SK-N-SH (cell line): ENCODE measurements at regions not wholly inside any gene's neighbourhood (a gene's known extent, or its start where the extent isn't known, plus 50 kb on each side); places are given as distances from the start of the nearest gene placed in this dataset.
A peak's percentile ranks its signal among the peaks of the same experiment; 100 is the strongest.

ENCODE experiments used
- CTCF ChIA-PET: fragments of 300-600, 350-600 bp; formaldehyde crosslinking; extraction: SDS; loops from one replicate; lab custom pipeline; 2021; lab: Yijun Ruan, JAX
- POLR2A ChIA-PET: fragments of 350-600 bp; sonication (Branson Sonifier 250); formaldehyde crosslinking; extraction: SDS; loops from one replicate; lab custom pipeline; 2020; ENCODE audit warnings: antibody characterized with exemption, inconsistent platforms; lab: Yijun Ruan, JAX
- DNase-seq: peaks from one replicate; pipeline ENCODE4 v3.0.0; 2012
- H2AFZ ChIP-seq: fragments of 200-600 bp; sonication (generic); 2 replicates; pipeline ENCODE4 v1.8.1; 2016; ENCODE audit warnings: antibody characterized with exemption, mild to moderate bottlenecking, low read depth
- H3F3A ChIP-seq: fragments of 200-600 bp; sonication (generic); replicated peaks from 2 replicates; pipeline ENCODE3; 2016; ENCODE audit warnings: antibody characterized with exemption, mild to moderate bottlenecking; ENCODE audit not compliant: insufficient read depth
- H3K27ac ChIP-seq, 2 experiments: fragments of 200-500 bp in 1 of 2; fragments of 200-600 bp in 1 of 2; sonication (Bioruptor generic) in 1 of 2; sonication (generic), shearing (Covaris generic) in 1 of 2; 2 replicates each; pipeline versions ENCODE4 v1.5.1 to v1.6.1; 2014 to 2016; ENCODE audit warnings: low read depth in 2 of 2, inconsistent platforms in 1 of 2, low read length in 1 of 2, mild to moderate bottlenecking in 1 of 2, mixed read lengths in 1 of 2
- H3K27me3 ChIP-seq: fragments of 200-600 bp; sonication (generic), shearing (Covaris generic); 2 replicates; pipeline ENCODE4 v1.6.1; 2016; ENCODE audit warnings: mixed run types; ENCODE audit not compliant: insufficient read depth
- H3K36me3 ChIP-seq, 2 experiments: fragments of 200-500 bp in 1 of 2; fragments of 200-600 bp in 1 of 2; sonication (Bioruptor generic) in 1 of 2; sonication (generic) in 1 of 2; replicated peaks in 1 of 2; 2 replicates each; pipeline versions ENCODE3 to v1.5.1; 2014 to 2016; ENCODE audit warnings: low read length in 1 of 2, mild to moderate bottlenecking in 1 of 2; ENCODE audit not compliant: insufficient read depth in 2 of 2, control insufficient read depth in 1 of 2
- H3K4me1 ChIP-seq, 2 experiments: fragments of 200-500 bp in 1 of 2; fragments of 200-600 bp in 1 of 2; sonication (Bioruptor generic) in 1 of 2; sonication (generic), shearing (Covaris generic) in 1 of 2; 2 replicates each; pipeline versions ENCODE4 v1.5.1 to v1.6.1; 2014 to 2016; ENCODE audit warnings: low read depth in 1 of 2, low read length in 1 of 2, mixed run types in 1 of 2; ENCODE audit not compliant: insufficient read depth in 2 of 2, control insufficient read depth in 1 of 2
- H3K4me2 ChIP-seq: fragments of 200-600 bp; sonication (generic), shearing (Covaris generic); 2 replicates; pipeline ENCODE4 v1.6.1; 2017; ENCODE audit warnings: mixed run types
- H3K4me3 ChIP-seq, 2 experiments: fragments of 200-500 bp in 1 of 2; fragments of 200-600 bp in 1 of 2; sonication (Bioruptor generic) in 1 of 2; sonication (generic), shearing (Covaris generic) in 1 of 2; 2 replicates each; pipeline versions ENCODE4 v1.5.1 to v1.8.1; 2014 to 2016; ENCODE audit warnings: low read depth in 2 of 2, inconsistent platforms in 1 of 2, low read length in 1 of 2, mild to moderate bottlenecking in 1 of 2, mixed read lengths in 1 of 2, moderate library complexity in 1 of 2
- H3K79me2 ChIP-seq: fragments of 200-600 bp; sonication (generic); 2 replicates; pipeline ENCODE4 v1.8.1; 2017; ENCODE audit warnings: mild to moderate bottlenecking; ENCODE audit not compliant: insufficient read depth
- H3K9ac ChIP-seq: fragments of 200-600 bp; sonication (generic); 2 replicates; pipeline ENCODE4 v1.6.1; 2017; ENCODE audit warnings: mixed run types
- H3K9me2 ChIP-seq: fragments of 200-600 bp; sonication (generic); 2 replicates; pipeline ENCODE4 v1.6.1; 2017; ENCODE audit warnings: mixed run types
- H3K9me3 ChIP-seq: fragments of 200-600 bp; sonication (generic); 2 replicates; pipeline ENCODE4 v1.6.1; 2017; ENCODE audit warnings: mixed run types, mild to moderate bottlenecking, moderate library complexity
- H4K20me1 ChIP-seq: fragments of 200-600 bp; sonication (generic); 2 replicates; pipeline ENCODE4 v1.6.1; 2017; ENCODE audit warnings: mild to moderate bottlenecking, mixed run types; ENCODE audit not compliant: insufficient read depth
- CHD2 ChIP-seq: fragments of 150-350 bp; IDR thresholded peaks from 2 replicates; pipeline ENCODE4 v1.6.1; 2018; ENCODE audit warnings: low read length; ENCODE audit not compliant: partially characterized antibody
- EP300 ChIP-seq, 2 experiments: IDR thresholded peaks; 2 replicates each; pipeline versions ENCODE4 v1.4.0 to v1.6.1; 2012; ENCODE audit warnings: borderline replicate concordance in 1 of 2, low read depth in 1 of 2, low read length in 1 of 2
- FOSL2 ChIP-seq: IDR thresholded peaks from 2 replicates; pipeline ENCODE4 v1.4.0; 2012; ENCODE audit warnings: low read depth, mild to moderate bottlenecking, moderate library complexity, borderline replicate concordance
- FOXJ3 ChIP-seq: sonication (generic); formaldehyde crosslinking; IDR thresholded peaks from 2 replicates; pipeline ENCODE4 v1.5.1; 2020; ENCODE audit warnings: mild to moderate bottlenecking, missing genetic modification reagents
- GATA2 ChIP-seq: sonication (generic); formaldehyde crosslinking; IDR thresholded peaks from 2 replicates; pipeline ENCODE4 v1.5.0; 2020; ENCODE audit warnings: mild to moderate bottlenecking, missing genetic modification reagents
- NFIC ChIP-seq: IDR thresholded peaks from 2 replicates; pipeline ENCODE4 v1.4.0; 2012; ENCODE audit warnings: borderline replicate concordance
- NRF1 ChIP-seq: IDR thresholded peaks from 2 replicates; pipeline ENCODE4 v1.6.1; 2012; ENCODE audit warnings: low read depth, mild to moderate bottlenecking, low read length
- RXRA ChIP-seq: IDR thresholded peaks from 2 replicates; pipeline ENCODE4 v1.4.0; 2012; ENCODE audit warnings: low read depth, mild to moderate bottlenecking, borderline replicate concordance
- SIN3A ChIP-seq: IDR thresholded peaks from 2 replicates; pipeline ENCODE4 v1.6.1; 2012; ENCODE audit warnings: low read depth, mild to moderate bottlenecking, low read length, moderate library complexity, borderline replicate concordance
- TEAD4 ChIP-seq: IDR thresholded peaks from 2 replicates; pipeline ENCODE4 v1.4.0; 2012; ENCODE audit warnings: mild to moderate bottlenecking, borderline replicate concordance; ENCODE audit not compliant: insufficient read depth
- USF2 ChIP-seq: fragments of 150-350 bp; IDR thresholded peaks from 2 replicates; pipeline ENCODE4 v1.6.1; 2017; ENCODE audit warnings: antibody characterized with exemption, low read length, low read depth, borderline replicate concordance
- WGBS: methylation state at CpG from one replicate; pipeline ENCODE4 v1.1.6; 2017; ENCODE audit warnings: low lambda C conversion rate; 5-methylcytosine and 5-hydroxymethylcytosine counted together

GRCh38 chr20:40319741-40320516 lies 369.1 kb downstream of the MAFB start:
- POLR2A ChIA-PET, result no interaction called here
- WGBS, result 17% methylated on average over 15 of the region's 15 CpGs
- H3K9ac ChIP-seq, result no peak overlapping the region
- peak; percentile 15 for DNase-seq
- 0 out of 2 replicates have a peak, but pooled peaks have one; percentile 5 for TF ChIP-seq GATA2
- no peak for TF ChIP-seq RXRA
- no peak for TF ChIP-seq SIN3A
- TF ChIP-seq NFIC, result no peak
- H4K20me1 ChIP-seq, result no peaks in the 10 kb centered on the region
- CTCF ChIA-PET, result interaction anchor here (1.0 kb wide), 1 partner anchor 43 kb away, joined by 4 read pairs; no protein-coding TSS in a partner anchor
- H2AFZ ChIP-seq, result no peak overlapping the region
- H3K27ac ChIP-seq, result no peak overlapping the region
- no peaks in the 10 kb centered on the region for H3K79me2 ChIP-seq
- no peaks in the 10 kb centered on the region for H3K9me3 ChIP-seq
- H3K9me2 ChIP-seq, result no peaks in the 10 kb centered on the region
- no peaks in the 10 kb centered on the region for H3K27me3 ChIP-seq
- no peaks in the 10 kb centered on the region for H3F3A ChIP-seq
- no peak overlapping the region for H3K4me3 ChIP-seq
- H3K4me2 ChIP-seq, result no peak overlapping the region
- peaks cover 0 to 3% of the 10 kb centered on the region in 2 experiments; a peak in 1 of 4 replicates for H3K4me1 ChIP-seq
- H3K36me3 ChIP-seq, result no peaks in the 10 kb centered on the region

- Histone ChIP-seq H4K20me1 (no peaks in the 10 kb centered on the region), H3K9me3 (no peaks in the 10 kb centered on the region), H3K9me2 (no peaks in the 10 kb centered on the region), H3K27me3 (no peaks in the 10 kb centered on the region), H3K9ac (no peak overlapping the region), H3F3A (no peaks in the 10 kb centered on the region), H3K36me3 (no peaks in the 10 kb centered on the region), H3K27ac (no peak overlapping the region), H3K4me3 (no peak overlapping the region), H3K4me1 (peaks cover 0 to 3% of the 10 kb centered on the region in 2 experiments; a peak in 1 of 4 replicates), H3K4me2 (no peak overlapping the region), H3K79me2 (no peaks in the 10 kb centered on the region), H2AFZ (no peak overlapping the region)
- DNase-seq, result no peak
- no peak for TF ChIP-seq RXRA
- no peak for TF ChIP-seq NFIC
- no peak for TF ChIP-seq USF2
- no peak for TF ChIP-seq FOSL2
- no peak for TF ChIP-seq EP300 (IDR thresholded peaks at IDR 0.05; ENCODE audit: borderline replicate concordance in 1 of 2, low read depth in 1 of 2, low read length in 1 of 2)
- no peak for TF ChIP-seq TEAD4
- TF ChIP-seq NRF1, result no peak
- no peak for TF ChIP-seq FOXJ3
- no peak for TF ChIP-seq GATA2
- no peak for TF ChIP-seq CHD2
- 18% methylated on average over 3 of the region's 3 CpGs for WGBS
- CTCF ChIA-PET, result no interaction called here
- POLR2A ChIA-PET, result no interaction called here
Observed at GRCh38 chr20:40319056-40319455, 370.0 kb downstream of the MAFB start.
